Ectodermal cell (in vitro differentiated cells): ENCODE measurements at regions not wholly inside any gene's neighbourhood (a gene's known extent, or its start where the extent isn't known, plus 50 kb on each side); places are given as distances from the start of the nearest gene placed in this dataset.

Experiments used
- H3K27ac ChIP-seq: 2 replicates; pipeline ENCODE4 v1.7.0; 2013; ENCODE audit warnings: mild to moderate bottlenecking, low read depth, low read length; ENCODE audit not compliant: insufficient read depth, poor library complexity, severe bottlenecking
- H3K27me3 ChIP-seq: 2 replicates; pipeline ENCODE4 v1.7.0; 2013; ENCODE audit warnings: mild to moderate bottlenecking, low read length; ENCODE audit not compliant: insufficient read depth, control insufficient read depth, poor library complexity, severe bottlenecking
- H3K36me3 ChIP-seq: one replicate; pipeline ENCODE4 v1.7.0; 2013; ENCODE audit warnings: low read length; ENCODE audit not compliant: control insufficient read depth, insufficient read depth
- H3K4me1 ChIP-seq: one replicate; pipeline ENCODE4 v1.7.0; 2013; ENCODE audit warnings: low read length; ENCODE audit not compliant: control insufficient read depth, insufficient read depth
- H3K4me3 ChIP-seq: 2 replicates; pipeline ENCODE4 v1.7.0; 2013; ENCODE audit warnings: low read depth, low read length, control low read depth; ENCODE audit not compliant: insufficient read depth
- H3K9me3 ChIP-seq: 2 replicates; pipeline ENCODE4 v1.7.0; 2013; ENCODE audit warnings: mild to moderate bottlenecking, low read length, moderate library complexity; ENCODE audit not compliant: control insufficient read depth
- WGBS, 2 experiments: methylation state at CpG; one replicate each; pipeline ENCODE4 v1.1.7; 2013; ENCODE audit warnings: missing lambda C conversion rate in 2 of 2; 5-methylcytosine and 5-hydroxymethylcytosine counted together

GRCh38 chr7:131948434-131949053 is 392.1 kb upstream of the PODXL start:
- Histone ChIP-seq H3K4me3 (no peak overlapping the region), H3K27ac (no peak overlapping the region), H3K27me3 (peaks cover 31% of the 10 kb centered on the region), H3K9me3 (no peaks in the 10 kb centered on the region), H3K36me3 (no peaks in the 10 kb centered on the region), H3K4me1 (no peaks in the 10 kb centered on the region)
- WGBS, 2 experiments: 73 to 79% methylated on average over 6 of the region's 6 CpGs

- Histone ChIP-seq H3K9me3 (no peaks in the 10 kb centered on the region), H3K27me3 (peaks cover 31% of the 10 kb centered on the region), H3K36me3 (no peaks in the 10 kb centered on the region), H3K4me1 (no peaks in the 10 kb centered on the region), H3K4me3 (no peak overlapping the region), H3K27ac (no peak overlapping the region)
- 93 to 96% methylated on average over 1 of the region's 1 CpG for WGBS, 2 experiments
Measured at GRCh38 chr7:131947661-131948060, 391.2 kb upstream of the PODXL start.

- no peaks in the 10 kb centered on the region for H3K4me1 ChIP-seq
- H3K27ac ChIP-seq: no peak overlapping the region
- WGBS, 2 experiments: 92 to 93% methylated on average over 14 of the region's 14 CpGs
- H3K36me3 ChIP-seq: no peaks in the 10 kb centered on the region
- H3K9me3 ChIP-seq: no peaks in the 10 kb centered on the region
- H3K4me3 ChIP-seq: no peak overlapping the region
- peaks cover 31% of the 10 kb centered on the region for H3K27me3 ChIP-seq
Measured at GRCh38 chr7:131945957-131946544, 389.6 kb upstream of the PODXL start.

GRCh38 chr7:131945313-131945911 is 389.0 kb upstream of the PODXL start:
- no peaks in the 10 kb centered on the region for H3K36me3 ChIP-seq
- no peaks in the 10 kb centered on the region for H3K4me1 ChIP-seq
- H3K27ac ChIP-seq: no peak overlapping the region
- no peak overlapping the region for H3K4me3 ChIP-seq
- no peaks in the 10 kb centered on the region for H3K9me3 ChIP-seq
- peaks cover 31% of the 10 kb centered on the region for H3K27me3 ChIP-seq
- 12% methylated on average over 39 of the region's 39 CpGs for WGBS, 2 experiments

GRCh38 chr7:131944556-131945069 is 388.2 kb upstream of the PODXL start:
- Histone ChIP-seq H3K4me3 (no peak overlapping the region), H3K9me3 (no peaks in the 10 kb centered on the region), H3K27ac (no peak overlapping the region), H3K4me1 (no peaks in the 10 kb centered on the region), H3K27me3 (peaks cover 31% of the 10 kb centered on the region), H3K36me3 (no peaks in the 10 kb centered on the region)
- 91 to 93% methylated on average over 8 of the region's 8 CpGs for WGBS, 2 experiments

GRCh38 chr7:131943646-131944045 is 387.2 kb upstream of the PODXL start:
- WGBS, 2 experiments: 89 to 90% methylated on average over 7 of the region's 7 CpGs
- no peak overlapping the region for H3K27ac ChIP-seq
- peaks cover 31% of the 10 kb centered on the region for H3K27me3 ChIP-seq
- H3K36me3 ChIP-seq: no peaks in the 10 kb centered on the region
- no peaks in the 10 kb centered on the region for H3K9me3 ChIP-seq
- no peaks in the 10 kb centered on the region for H3K4me1 ChIP-seq
- H3K4me3 ChIP-seq: no peak overlapping the region

GRCh38 chr7:131943211-131943610 is 386.8 kb upstream of the PODXL start:
- Histone ChIP-seq H3K27ac (no peak overlapping the region), H3K36me3 (no peaks in the 10 kb centered on the region), H3K4me1 (no peaks in the 10 kb centered on the region), H3K4me3 (no peak overlapping the region), H3K9me3 (no peaks in the 10 kb centered on the region), H3K27me3 (peaks cover 31% of the 10 kb centered on the region)
- 81 to 86% methylated on average over 4 of the region's 4 CpGs for whole genome bisulfite sequencing, 2 experiments

GRCh38 chr7:131942287-131943150 is 386.1 kb upstream of the PODXL start:
- Histone ChIP-seq H3K27ac (no peak overlapping the region), H3K9me3 (no peaks in the 10 kb centered on the region), H3K4me3 (no peak overlapping the region), H3K4me1 (no peaks in the 10 kb centered on the region), H3K36me3 (no peaks in the 10 kb centered on the region), H3K27me3 (peaks cover 31% of the 10 kb centered on the region)
- WGBS, 2 experiments: 89 to 94% methylated on average over 11 of the region's 11 CpGs

GRCh38 chr7:131941291-131941690 is 384.9 kb upstream of the PODXL start:
- WGBS, 2 experiments: 91 to 100% methylated on average over 1 of the region's 1 CpG
- Histone ChIP-seq H3K4me3 (no peak overlapping the region), H3K27ac (no peak overlapping the region), H3K36me3 (no peaks in the 10 kb centered on the region), H3K4me1 (no peaks in the 10 kb centered on the region), H3K9me3 (no peaks in the 10 kb centered on the region), H3K27me3 (peaks cover 26% of the 10 kb centered on the region)
